ENCODE measurements at regions not wholly inside any gene's neighbourhood (a gene's known extent, or its start where the extent isn't known, plus 50 kb on each side); places are given as distances from the start of the nearest gene placed in this dataset.

- no peak overlapping the region for H2BK5ac ChIP-seq (ENCODE audit: low read depth, low read length, poor library complexity, severe bottlenecking)
- no peak overlapping the region for H3K23ac ChIP-seq (ENCODE audit: low read length in 2 of 2)
- no peaks in the 10 kb centered on the region for H3K27me3 ChIP-seq (ENCODE audit: control insufficient read depth in 1 of 2, insufficient read depth in 1 of 2, low read length in 2 of 2)
- no peak overlapping the region for H2AK5ac ChIP-seq (ENCODE audit: low read length, severe bottlenecking)
- DNase-seq, result peak; percentile 32
- no peak overlapping the region for H2BK15ac ChIP-seq (ENCODE audit: low read depth, poor library complexity, severe bottlenecking)
- H3K4ac ChIP-seq (ENCODE audit: low read depth in 1 of 2, low read length in 2 of 2), result no peak overlapping the region
- no peak overlapping the region for H3K18ac ChIP-seq (ENCODE audit: low read depth in 1 of 2, low read length in 2 of 2)
- no peak overlapping the region for H3K4me2 ChIP-seq (ENCODE audit: low read length, poor library complexity, severe bottlenecking)
- no peaks in the 10 kb centered on the region for H3K79me1 ChIP-seq (replicated peaks; ENCODE audit: low read length, poor library complexity, severe bottlenecking)
- H3K9ac ChIP-seq (ENCODE audit: low read length), result no peak overlapping the region
- H3K9me3 ChIP-seq (ENCODE audit: control insufficient read depth, low read length), result peaks cover 34% of the 10 kb centered on the region
- no peak overlapping the region for H3K27ac ChIP-seq (ENCODE audit: low read length, poor library complexity, severe bottlenecking)
- no peak overlapping the region for H4K8ac ChIP-seq (ENCODE audit: low read length)
- H2AFZ ChIP-seq (ENCODE audit: low read depth, low read length), result no peak overlapping the region
- H3K14ac ChIP-seq (ENCODE audit: low read length in 2 of 2), result no peak overlapping the region
- no peaks in the 10 kb centered on the region for H3K36me3 ChIP-seq (ENCODE audit: control insufficient read depth in 1 of 2, insufficient read depth in 2 of 2, low read depth in 1 of 2, low read length in 2 of 2)
- no peak overlapping the region for H3K4me3 ChIP-seq (ENCODE audit: insufficient read depth in 1 of 2, low read depth in 1 of 2, low read length in 2 of 2)
- H2BK120ac ChIP-seq (ENCODE audit: low read depth, low read length), result no peak overlapping the region
- no peaks in the 10 kb centered on the region for H3K4me1 ChIP-seq (ENCODE audit: control insufficient read depth, insufficient read depth, low read depth, low read length)
- H4K91ac ChIP-seq (ENCODE audit: low read length), result no peak overlapping the region
- no peak overlapping the region for H2BK12ac ChIP-seq (ENCODE audit: low read length in 2 of 2)
- WGBS, result no CpG with 5 or more reads among the region's 1 CpG
These were observed 729.3 kb upstream of the LUZP2 start for GRCh38 chr11:23767576-23767975.

GRCh38 chr11:23769214-23769613 lies 727.6 kb upstream of the LUZP2 start:
- no peaks in the 10 kb centered on the region for H3K27me3 ChIP-seq (ENCODE audit: control insufficient read depth in 1 of 2, insufficient read depth in 1 of 2, low read length in 2 of 2)
- no peak overlapping the region for H2BK120ac ChIP-seq (ENCODE audit: low read depth, low read length)
- H2BK15ac ChIP-seq (ENCODE audit: low read depth, poor library complexity, severe bottlenecking), result no peak overlapping the region
- no peak overlapping the region for H3K27ac ChIP-seq (ENCODE audit: low read length, poor library complexity, severe bottlenecking)
- H3K4me3 ChIP-seq (ENCODE audit: insufficient read depth in 1 of 2, low read depth in 1 of 2, low read length in 2 of 2), result no peak overlapping the region
- no peak overlapping the region for H3K14ac ChIP-seq (ENCODE audit: low read length in 2 of 2)
- H3K4me1 ChIP-seq (ENCODE audit: control insufficient read depth, insufficient read depth, low read depth, low read length), result no peaks in the 10 kb centered on the region
- peaks cover 44% of the 10 kb centered on the region for H3K9me3 ChIP-seq (ENCODE audit: control insufficient read depth, low read length)
- H3K23ac ChIP-seq (ENCODE audit: low read length in 2 of 2), result no peak overlapping the region
- no peaks in the 10 kb centered on the region for H3K36me3 ChIP-seq (ENCODE audit: control insufficient read depth in 1 of 2, insufficient read depth in 2 of 2, low read depth in 1 of 2, low read length in 2 of 2)
- H2AK5ac ChIP-seq (ENCODE audit: low read length, severe bottlenecking), result no peak overlapping the region
- no peak overlapping the region for H2BK5ac ChIP-seq (ENCODE audit: low read depth, low read length, poor library complexity, severe bottlenecking)
- WGBS, result 92% methylated on average over 1 of the region's 1 CpG
- no peak overlapping the region for H2AFZ ChIP-seq (ENCODE audit: low read depth, low read length)
- H2BK12ac ChIP-seq (ENCODE audit: low read length in 2 of 2), result no peak overlapping the region
- no peak overlapping the region for H4K8ac ChIP-seq (ENCODE audit: low read length)
- H4K91ac ChIP-seq (ENCODE audit: low read length), result no peak overlapping the region
- H3K18ac ChIP-seq (ENCODE audit: low read depth in 1 of 2, low read length in 2 of 2), result no peak overlapping the region
- H3K4ac ChIP-seq (ENCODE audit: low read depth in 1 of 2, low read length in 2 of 2), result no peak overlapping the region
- no peak overlapping the region for H3K9ac ChIP-seq (ENCODE audit: low read length)
- no peaks in the 10 kb centered on the region for H3K79me1 ChIP-seq (replicated peaks; ENCODE audit: low read length, poor library complexity, severe bottlenecking)
- no peak for DNase-seq
- H3K4me2 ChIP-seq (ENCODE audit: low read length, poor library complexity, severe bottlenecking), result no peak overlapping the region

GRCh38 chr11:23772081-23772480 lies 724.8 kb upstream of the LUZP2 start:
- Histone ChIP-seq H3K27ac (ENCODE audit: low read length, poor library complexity, severe bottlenecking) (no peak overlapping the region), H2BK120ac (ENCODE audit: low read depth, low read length) (no peak overlapping the region), H3K9me3 (ENCODE audit: control insufficient read depth, low read length) (peaks cover 70% of the 10 kb centered on the region), H3K9ac (ENCODE audit: low read length) (no peak overlapping the region), H3K27me3 (ENCODE audit: control insufficient read depth in 1 of 2, insufficient read depth in 1 of 2, low read length in 2 of 2) (no peaks in the 10 kb centered on the region), H2BK15ac (ENCODE audit: low read depth, poor library complexity, severe bottlenecking) (no peak overlapping the region), H2BK12ac (ENCODE audit: low read length in 2 of 2) (no peak overlapping the region), H4K8ac (ENCODE audit: low read length) (no peak overlapping the region), H3K4me1 (ENCODE audit: control insufficient read depth, insufficient read depth, low read depth, low read length) (no peaks in the 10 kb centered on the region), H3K4me3 (ENCODE audit: insufficient read depth in 1 of 2, low read depth in 1 of 2, low read length in 2 of 2) (no peak overlapping the region), H3K18ac (ENCODE audit: low read depth in 1 of 2, low read length in 2 of 2) (no peak overlapping the region), H3K14ac (ENCODE audit: low read length in 2 of 2) (no peak overlapping the region), H3K4me2 (ENCODE audit: low read length, poor library complexity, severe bottlenecking) (no peak overlapping the region), H3K79me1 (replicated peaks; ENCODE audit: low read length, poor library complexity, severe bottlenecking) (no peaks in the 10 kb centered on the region), H2AK5ac (ENCODE audit: low read length, severe bottlenecking) (no peak overlapping the region), H2BK5ac (ENCODE audit: low read depth, low read length, poor library complexity, severe bottlenecking) (no peak overlapping the region), H2AFZ (ENCODE audit: low read depth, low read length) (no peak overlapping the region), H4K91ac (ENCODE audit: low read length) (no peak overlapping the region), H3K4ac (ENCODE audit: low read depth in 1 of 2, low read length in 2 of 2) (no peak overlapping the region), H3K23ac (ENCODE audit: low read length in 2 of 2) (no peak overlapping the region), H3K36me3 (ENCODE audit: control insufficient read depth in 1 of 2, insufficient read depth in 2 of 2, low read depth in 1 of 2, low read length in 2 of 2) (no peaks in the 10 kb centered on the region)
- peak; percentile 54 for DNase-seq
- no CpG with 5 or more reads among the region's 1 CpG for WGBS

- H4K8ac ChIP-seq (ENCODE audit: low read length), result no peak overlapping the region
- WGBS, result no CpG with 5 or more reads among the region's 1 CpG
These were observed 717.9 kb upstream of the LUZP2 start for GRCh38 chr11:23778971-23779370.

More at GRCh38 chr11:23778971-23779370, 717.9 kb upstream of the LUZP2 start:
- no peaks in the 10 kb centered on the region for H3K79me1 ChIP-seq (replicated peaks; ENCODE audit: low read length, poor library complexity, severe bottlenecking)
- H3K9me3 ChIP-seq (ENCODE audit: control insufficient read depth, low read length), result peaks cover 30% of the 10 kb centered on the region
- no peak overlapping the region for H2AK5ac ChIP-seq (ENCODE audit: low read length, severe bottlenecking)
- DNase-seq, result peak; percentile 48
- H4K91ac ChIP-seq (ENCODE audit: low read length), result no peak overlapping the region
- H3K23ac ChIP-seq (ENCODE audit: low read length in 2 of 2), result no peak overlapping the region
- H3K4me3 ChIP-seq (ENCODE audit: insufficient read depth in 1 of 2, low read depth in 1 of 2, low read length in 2 of 2), result no peak overlapping the region
- H2BK12ac ChIP-seq (ENCODE audit: low read length in 2 of 2), result no peak overlapping the region
- no peaks in the 10 kb centered on the region for H3K27me3 ChIP-seq (ENCODE audit: control insufficient read depth in 1 of 2, insufficient read depth in 1 of 2, low read length in 2 of 2)
- no peaks in the 10 kb centered on the region for H3K36me3 ChIP-seq (ENCODE audit: control insufficient read depth in 1 of 2, insufficient read depth in 2 of 2, low read depth in 1 of 2, low read length in 2 of 2)
- no peak overlapping the region for H2BK15ac ChIP-seq (ENCODE audit: low read depth, poor library complexity, severe bottlenecking)
- H3K4ac ChIP-seq (ENCODE audit: low read depth in 1 of 2, low read length in 2 of 2), result no peak overlapping the region
- H3K4me1 ChIP-seq (ENCODE audit: control insufficient read depth, insufficient read depth, low read depth, low read length), result no peaks in the 10 kb centered on the region
- H3K9ac ChIP-seq (ENCODE audit: low read length), result no peak overlapping the region
- H3K18ac ChIP-seq (ENCODE audit: low read depth in 1 of 2, low read length in 2 of 2), result no peak overlapping the region
- no peak overlapping the region for H2BK5ac ChIP-seq (ENCODE audit: low read depth, low read length, poor library complexity, severe bottlenecking)
- H3K27ac ChIP-seq (ENCODE audit: low read length, poor library complexity, severe bottlenecking), result no peak overlapping the region
- no peak overlapping the region for H2BK120ac ChIP-seq (ENCODE audit: low read depth, low read length)
- H3K14ac ChIP-seq (ENCODE audit: low read length in 2 of 2), result no peak overlapping the region
- H3K4me2 ChIP-seq (ENCODE audit: low read length, poor library complexity, severe bottlenecking), result no peak overlapping the region
- H2AFZ ChIP-seq (ENCODE audit: low read depth, low read length), result no peak overlapping the region
